Ovary (tissue), 7 donors: ENCODE measurements at regions not wholly inside any gene's neighbourhood (a gene's known extent, or its start where the extent isn't known, plus 50 kb on each side); places are given as distances from the start of the nearest gene placed in this dataset.

Experiments
- DNase-seq, 5 donors: peaks; one replicate each; pipeline ENCODE4 v3.0.0-alpha.2; 2019 to 2020
- H3K27ac ChIP-seq, 2 donors: fragments of 200-600 bp; one replicate each; pipeline versions ENCODE4 v1.5.1 to v1.8.0; 2019 to 2022
- H3K27me3 ChIP-seq: fragments of 200-600 bp; one replicate; pipeline ENCODE4 v1.8.0; 2022
- H3K36me3 ChIP-seq: fragments of 200-600 bp; sonication (generic); one replicate; pipeline ENCODE4 v1.5.1; 2019
- H3K4me1 ChIP-seq: one replicate; pipeline ENCODE4 v1.8.1; 2013; ENCODE audit warnings: mild to moderate bottlenecking, moderate library complexity; ENCODE audit not compliant: insufficient read depth
- H3K4me3 ChIP-seq: fragments of 200-600 bp; sonication (generic); one replicate; pipeline ENCODE4 v1.5.1; 2017
- H3K9me3 ChIP-seq, 2 donors: fragments of 200-600 bp in 1 of 2; sonication (generic) in 1 of 2; one replicate each; pipeline versions ENCODE4 v1.5.1 to v1.8.1; 2013 to 2019; ENCODE audit warnings: mild to moderate bottlenecking in 1 of 2, moderate library complexity in 1 of 2
- EP300 ChIP-seq: sonication (generic); formaldehyde crosslinking; IDR thresholded peaks from one replicate; pipeline ENCODE4 v1.6.1; 2017; ENCODE audit warnings: antibody characterized with exemption
- POLR2A ChIP-seq: fragments of 450-650 bp; IDR thresholded peaks from one replicate; pipeline ENCODE4 v1.6.1; 2017; ENCODE audit warnings: antibody characterized with exemption, mild to moderate bottlenecking, moderate library complexity
- WGBS, 3 donors: extraction: QIAGEN DNeasy Blood & Tissue Kit in 1 of 3; methylation state at CpG; one replicate each; pipeline versions ENCODE4 v1.1.5 to v1.1.7; 2013 to 2017; 5-methylcytosine and 5-hydroxymethylcytosine counted together
- intact Hi-C, 4 donors: fragments of 100-400 bp; cut with DNase I; formaldehyde crosslinking; loops; one replicate each; pipeline versions ENCODE4 v1.11.0 to v1.15.1; 2022 to 2023
- TF ChIP-seq, protein P1 (sequence below), 3 donors: fragments of 450-650 bp in 2 of 3; fragments of 200-600 bp in 1 of 3; IDR thresholded peaks; one replicate each; pipeline versions ENCODE4 v1.5.1 to v1.8.0; 2016 to 2022; ENCODE audit warnings: antibody characterized with exemption in 3 of 3, mild to moderate bottlenecking in 1 of 3
- donor health status: DM: no; HTN: no; CAD: no; lungs with moderate emphysema.
- donor health status: DM: no; HTN: no; CAD: no.
- donor health status: Bipolar disorder and iron deficiency.
- donor health status: DM: no; HTN: no; CAD: no.
- donor health status: DM: yes; HTN: yes; CAD: no.

DNA sequence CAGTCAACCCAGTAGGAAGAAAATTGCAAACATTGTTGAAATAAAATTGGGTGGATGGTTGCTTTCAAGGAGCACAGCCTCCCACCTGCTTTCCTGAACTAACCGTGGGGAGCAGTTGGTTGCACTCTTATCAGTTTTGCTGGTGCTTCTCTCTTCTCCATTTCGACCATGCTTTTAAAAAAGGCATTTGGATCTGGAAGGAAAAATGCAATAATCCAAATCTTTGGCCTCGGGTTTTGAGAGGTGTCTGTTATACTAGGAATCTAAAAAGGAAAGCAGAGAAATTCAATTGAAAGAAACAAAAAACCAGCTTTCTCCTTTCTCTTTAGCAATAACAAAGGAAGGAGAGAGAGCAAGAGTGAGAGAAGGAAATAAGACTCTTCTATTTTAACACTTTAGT, 113.6 kb upstream of the ARGLU1 start:
- no peak for DNase-seq

DNA sequence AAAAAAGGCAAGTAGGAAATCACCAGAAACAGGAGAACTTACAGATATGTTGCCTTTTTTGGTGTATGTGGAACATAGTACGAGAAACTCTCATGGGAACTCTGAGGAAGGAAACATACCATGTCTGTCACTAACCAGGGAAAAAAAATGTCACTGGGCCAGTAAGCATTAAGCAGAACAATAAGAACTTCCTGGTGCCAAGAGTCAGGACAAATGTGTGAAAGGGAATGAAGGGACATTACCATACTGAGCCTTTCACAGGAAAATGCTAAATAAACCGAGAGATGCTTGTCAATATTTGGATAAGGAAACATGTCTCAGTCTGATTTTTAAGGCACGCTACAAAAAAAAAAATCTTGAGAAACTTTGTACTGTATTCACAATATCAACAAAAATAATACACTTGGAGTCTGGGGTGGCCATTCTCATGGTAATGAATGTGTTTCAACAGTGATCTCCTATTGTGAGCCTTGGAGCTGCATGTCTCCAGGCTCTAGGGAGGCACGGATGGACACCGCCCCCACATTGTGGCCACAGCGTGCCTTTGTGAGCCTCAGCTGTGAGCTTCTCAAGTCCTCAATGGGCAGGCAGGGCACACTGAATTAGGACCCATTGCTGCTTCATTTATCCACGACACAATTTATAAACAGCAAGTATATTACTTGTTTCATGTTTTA, 113.0 kb upstream of the ARGLU1 start:
- no peaks in the 10 kb centered on the region for H3K36me3 ChIP-seq
- no peaks in the 10 kb centered on the region for H3K27me3 ChIP-seq
- no peak for DNase-seq
- no peak overlapping the region for H3K4me3 ChIP-seq
- no peaks in the 10 kb centered on the region for H3K9me3 ChIP-seq
- peaks cover 1% of the 10 kb centered on the region for H3K4me1 ChIP-seq
- WGBS, 3 donors, result 45 to 53% (median 51%) methylated on average over 7 of the region's 7 CpGs
- TF ChIP-seq EP300 (no peak), POLR2A (no peak)
- TF ChIP-seq, protein P1, sequence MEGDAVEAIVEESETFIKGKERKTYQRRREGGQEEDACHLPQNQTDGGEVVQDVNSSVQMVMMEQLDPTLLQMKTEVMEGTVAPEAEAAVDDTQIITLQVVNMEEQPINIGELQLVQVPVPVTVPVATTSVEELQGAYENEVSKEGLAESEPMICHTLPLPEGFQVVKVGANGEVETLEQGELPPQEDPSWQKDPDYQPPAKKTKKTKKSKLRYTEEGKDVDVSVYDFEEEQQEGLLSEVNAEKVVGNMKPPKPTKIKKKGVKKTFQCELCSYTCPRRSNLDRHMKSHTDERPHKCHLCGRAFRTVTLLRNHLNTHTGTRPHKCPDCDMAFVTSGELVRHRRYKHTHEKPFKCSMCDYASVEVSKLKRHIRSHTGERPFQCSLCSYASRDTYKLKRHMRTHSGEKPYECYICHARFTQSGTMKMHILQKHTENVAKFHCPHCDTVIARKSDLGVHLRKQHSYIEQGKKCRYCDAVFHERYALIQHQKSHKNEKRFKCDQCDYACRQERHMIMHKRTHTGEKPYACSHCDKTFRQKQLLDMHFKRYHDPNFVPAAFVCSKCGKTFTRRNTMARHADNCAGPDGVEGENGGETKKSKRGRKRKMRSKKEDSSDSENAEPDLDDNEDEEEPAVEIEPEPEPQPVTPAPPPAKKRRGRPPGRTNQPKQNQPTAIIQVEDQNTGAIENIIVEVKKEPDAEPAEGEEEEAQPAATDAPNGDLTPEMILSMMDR (IDR thresholded peaks at IDR 0.05), result no peak
- intact Hi-C loops, result no loop called here
- H3K27ac ChIP-seq, result no peak overlapping the region

More for the DNA sequence above, 113.6 kb upstream of the ARGLU1 start:
- Histone ChIP-seq H3K27ac (no peak overlapping the region), H3K4me3 (no peak overlapping the region), H3K27me3 (no peaks in the 10 kb centered on the region), H3K9me3 (no peaks in the 10 kb centered on the region), H3K4me1 (peaks cover 1% of the 10 kb centered on the region), H3K36me3 (no peaks in the 10 kb centered on the region)
- intact Hi-C loops, result no loop called here
- 6 to 19% (median 13%) methylated on average over 3 of the region's 3 CpGs for WGBS, 3 donors
- TF ChIP-seq POLR2A, result no peak
- TF ChIP-seq, protein P1 (IDR thresholded peaks at IDR 0.05), result no peak
- TF ChIP-seq EP300, result no peak

DNA sequence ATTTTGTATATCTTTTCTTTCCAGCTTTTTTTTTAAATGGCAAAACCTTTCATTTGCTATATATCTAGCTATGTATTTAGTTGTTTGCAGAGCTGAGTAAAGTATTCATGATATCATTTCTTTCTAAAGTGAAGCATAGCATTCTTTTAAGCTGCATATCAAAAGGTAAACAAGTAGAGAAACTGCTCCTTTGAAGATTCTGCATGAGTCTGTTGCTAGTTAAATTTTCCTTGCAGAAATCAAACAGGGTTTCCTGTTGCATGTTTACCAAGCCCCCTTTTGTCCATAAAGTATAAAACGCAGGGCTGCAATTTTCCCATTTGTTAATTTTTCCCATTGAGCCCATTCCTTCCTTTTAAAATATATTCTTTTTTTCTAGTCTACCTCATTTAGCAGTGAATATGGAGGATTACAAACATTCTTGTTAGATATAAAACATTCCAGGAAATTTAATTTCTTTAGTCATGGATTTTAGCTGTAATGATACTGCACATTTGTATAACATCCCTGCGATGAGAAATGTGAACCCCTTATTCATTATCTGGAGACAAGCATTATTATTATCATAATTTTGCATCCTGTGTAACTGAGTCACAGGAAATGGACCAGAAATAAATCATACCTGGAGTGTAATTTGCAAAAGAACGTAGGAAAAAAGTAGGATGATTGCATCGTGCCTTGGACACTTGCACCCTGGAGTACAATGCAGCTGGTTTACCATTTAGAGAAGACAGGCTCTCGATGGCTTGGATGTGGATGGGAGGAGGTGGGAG, 110.9 kb upstream of the ARGLU1 start:
- Histone ChIP-seq H3K4me1 (peaks cover 1% of the 10 kb centered on the region), H3K36me3 (no peaks in the 10 kb centered on the region), H3K4me3 (no peak overlapping the region), H3K27me3 (no peaks in the 10 kb centered on the region), H3K27ac (no peak overlapping the region), H3K9me3 (no peaks in the 10 kb centered on the region)
- 42 to 56% (median 50%) methylated on average over 5 of the region's 5 CpGs for WGBS, 3 donors
- TF ChIP-seq, protein P1 (IDR thresholded peaks at IDR 0.05), result no peak
- TF ChIP-seq EP300 (no peak), POLR2A (no peak)
- intact Hi-C loops, result no loop called here
- no peak for DNase-seq

- no peaks in the 10 kb centered on the region for H3K36me3 ChIP-seq
- no peak for TF ChIP-seq EP300
- TF ChIP-seq, protein P1 (IDR thresholded peaks at IDR 0.05), result no peak
- no peak for TF ChIP-seq POLR2A
- H3K4me1 ChIP-seq, result no peaks in the 10 kb centered on the region
- no peak for DNase-seq
- H3K27me3 ChIP-seq, result no peaks in the 10 kb centered on the region
- no peak overlapping the region for H3K27ac ChIP-seq
- intact Hi-C loops, result no loop called here
- no peak overlapping the region for H3K4me3 ChIP-seq
- H3K9me3 ChIP-seq, result no peaks in the 10 kb centered on the region
These were observed 107.4 kb upstream of the ARGLU1 start for GRCh38 chr13:106675311-106675710.
